Sigmoid colon (tissue), 4 donors: ENCODE measurements at regions not wholly inside any gene's neighbourhood (a gene's known extent, or its start where the extent isn't known, plus 50 kb on each side); places are given as distances from the start of the nearest gene placed in this dataset.

Experiments
- POLR2A ChIP-seq, 2 donors: fragments of 450-650 bp; IDR thresholded peaks; one replicate each; pipeline ENCODE4 v1.6.1; 2016; ENCODE audit warnings: antibody characterized with exemption in 2 of 2, mild to moderate bottlenecking in 2 of 2, moderate library complexity in 2 of 2
- POLR2AphosphoS5 ChIP-seq, 4 donors: sonication (generic); formaldehyde crosslinking; IDR thresholded peaks; one replicate each; pipeline ENCODE4 v1.6.1; 2017; ENCODE audit warnings: antibody characterized with exemption in 4 of 4
- TF ChIP-seq, protein P1 (sequence below), 4 experiments: fragments of 450-650 bp in 3 of 4; fragments of 200-600 bp in 1 of 4; IDR thresholded peaks; one replicate each; pipeline ENCODE4 v1.5.1; 2016 to 2019; ENCODE audit warnings: antibody characterized with exemption in 4 of 4, mild to moderate bottlenecking in 3 of 4, moderate library complexity in 2 of 4

GRCh38 chr21:17389311-17389710 lies 123.5 kb upstream of the CXADR start:
- TF ChIP-seq, protein P1, sequence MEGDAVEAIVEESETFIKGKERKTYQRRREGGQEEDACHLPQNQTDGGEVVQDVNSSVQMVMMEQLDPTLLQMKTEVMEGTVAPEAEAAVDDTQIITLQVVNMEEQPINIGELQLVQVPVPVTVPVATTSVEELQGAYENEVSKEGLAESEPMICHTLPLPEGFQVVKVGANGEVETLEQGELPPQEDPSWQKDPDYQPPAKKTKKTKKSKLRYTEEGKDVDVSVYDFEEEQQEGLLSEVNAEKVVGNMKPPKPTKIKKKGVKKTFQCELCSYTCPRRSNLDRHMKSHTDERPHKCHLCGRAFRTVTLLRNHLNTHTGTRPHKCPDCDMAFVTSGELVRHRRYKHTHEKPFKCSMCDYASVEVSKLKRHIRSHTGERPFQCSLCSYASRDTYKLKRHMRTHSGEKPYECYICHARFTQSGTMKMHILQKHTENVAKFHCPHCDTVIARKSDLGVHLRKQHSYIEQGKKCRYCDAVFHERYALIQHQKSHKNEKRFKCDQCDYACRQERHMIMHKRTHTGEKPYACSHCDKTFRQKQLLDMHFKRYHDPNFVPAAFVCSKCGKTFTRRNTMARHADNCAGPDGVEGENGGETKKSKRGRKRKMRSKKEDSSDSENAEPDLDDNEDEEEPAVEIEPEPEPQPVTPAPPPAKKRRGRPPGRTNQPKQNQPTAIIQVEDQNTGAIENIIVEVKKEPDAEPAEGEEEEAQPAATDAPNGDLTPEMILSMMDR (IDR thresholded peaks at IDR 0.05), result no peak
- TF ChIP-seq POLR2A (IDR thresholded peaks at IDR 0.05) (no peak), POLR2AphosphoS5 (IDR thresholded peaks at IDR 0.05) (no peak)
